Adrenal gland (tissue), 5 donors: ENCODE measurements at regions not wholly inside any gene's neighbourhood (a gene's known extent, or its start where the extent isn't known, plus 50 kb on each side); places are given as distances from the start of the nearest gene placed in this dataset.

Experiments used
- POLR2A ChIP-seq, 2 donors: fragments of 450-650 bp; IDR thresholded peaks; one replicate each; pipeline ENCODE4 v1.6.1; 2017; ENCODE audit warnings: antibody characterized with exemption in 2 of 2, mild to moderate bottlenecking in 2 of 2, moderate library complexity in 1 of 2
- TF ChIP-seq, protein P1 (sequence below), 6 experiments: fragments of 450-650 bp in 4 of 6; fragments of 200-600 bp in 2 of 6; sonication (generic) in 1 of 6; IDR thresholded peaks; 1 replicate in 5 of 6; 2 replicates in 1 of 6; pipeline versions ENCODE4 v1.5.1 to v1.8.0; 2016 to 2021; ENCODE audit warnings: antibody characterized with exemption in 6 of 6, mild to moderate bottlenecking in 2 of 6, moderate library complexity in 1 of 6
- donor health status: DM: no; HTN: no; CAD: no.

DNA sequence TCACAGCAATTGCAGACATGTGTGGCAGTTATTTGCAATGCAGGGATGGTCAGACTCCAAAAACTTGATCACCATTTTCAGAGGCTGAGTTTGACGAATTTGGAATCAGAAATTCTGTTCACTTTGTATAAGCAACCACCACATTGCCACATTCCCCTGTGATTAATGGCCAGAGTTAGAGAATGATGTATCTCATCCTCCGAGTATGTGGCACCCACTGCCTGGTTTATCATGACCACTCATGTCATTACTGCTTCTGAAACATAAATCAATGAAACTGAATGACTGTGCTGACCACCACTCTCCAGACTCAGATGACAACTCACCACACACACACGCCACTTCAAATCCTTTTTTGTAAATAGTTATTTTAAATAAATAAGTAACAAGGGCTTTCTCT is 66.6 kb upstream of the CACHD1 start:
- TF ChIP-seq POLR2A (IDR thresholded peaks at IDR 0.05): no peak
- TF ChIP-seq, protein P1, sequence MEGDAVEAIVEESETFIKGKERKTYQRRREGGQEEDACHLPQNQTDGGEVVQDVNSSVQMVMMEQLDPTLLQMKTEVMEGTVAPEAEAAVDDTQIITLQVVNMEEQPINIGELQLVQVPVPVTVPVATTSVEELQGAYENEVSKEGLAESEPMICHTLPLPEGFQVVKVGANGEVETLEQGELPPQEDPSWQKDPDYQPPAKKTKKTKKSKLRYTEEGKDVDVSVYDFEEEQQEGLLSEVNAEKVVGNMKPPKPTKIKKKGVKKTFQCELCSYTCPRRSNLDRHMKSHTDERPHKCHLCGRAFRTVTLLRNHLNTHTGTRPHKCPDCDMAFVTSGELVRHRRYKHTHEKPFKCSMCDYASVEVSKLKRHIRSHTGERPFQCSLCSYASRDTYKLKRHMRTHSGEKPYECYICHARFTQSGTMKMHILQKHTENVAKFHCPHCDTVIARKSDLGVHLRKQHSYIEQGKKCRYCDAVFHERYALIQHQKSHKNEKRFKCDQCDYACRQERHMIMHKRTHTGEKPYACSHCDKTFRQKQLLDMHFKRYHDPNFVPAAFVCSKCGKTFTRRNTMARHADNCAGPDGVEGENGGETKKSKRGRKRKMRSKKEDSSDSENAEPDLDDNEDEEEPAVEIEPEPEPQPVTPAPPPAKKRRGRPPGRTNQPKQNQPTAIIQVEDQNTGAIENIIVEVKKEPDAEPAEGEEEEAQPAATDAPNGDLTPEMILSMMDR (IDR thresholded peaks at IDR 0.05): no peak
